H54 (cell line): ENCODE measurements at regions not wholly inside any gene's neighbourhood (a gene's known extent, or its start where the extent isn't known, plus 50 kb on each side); places are given as distances from the start of the nearest gene placed in this dataset.

Source experiments
- DNase-seq: peaks from one replicate; pipeline ENCODE4 v3.0.0; 2011; ENCODE audit warnings: low spot score, mixed read lengths; ENCODE audit not compliant: insufficient read length
- FAIRE-seq: peaks from 3 replicates; lab custom pipeline; 2011; peaks lifted over from hg19 to GRCh38; lab: Jason Lieb, UNC
- POLR2A ChIP-seq: IDR thresholded peaks from 2 replicates; pipeline ENCODE4 v1.6.1; 2011; ENCODE audit warnings: low read depth, mild to moderate bottlenecking, low read length

DNA sequence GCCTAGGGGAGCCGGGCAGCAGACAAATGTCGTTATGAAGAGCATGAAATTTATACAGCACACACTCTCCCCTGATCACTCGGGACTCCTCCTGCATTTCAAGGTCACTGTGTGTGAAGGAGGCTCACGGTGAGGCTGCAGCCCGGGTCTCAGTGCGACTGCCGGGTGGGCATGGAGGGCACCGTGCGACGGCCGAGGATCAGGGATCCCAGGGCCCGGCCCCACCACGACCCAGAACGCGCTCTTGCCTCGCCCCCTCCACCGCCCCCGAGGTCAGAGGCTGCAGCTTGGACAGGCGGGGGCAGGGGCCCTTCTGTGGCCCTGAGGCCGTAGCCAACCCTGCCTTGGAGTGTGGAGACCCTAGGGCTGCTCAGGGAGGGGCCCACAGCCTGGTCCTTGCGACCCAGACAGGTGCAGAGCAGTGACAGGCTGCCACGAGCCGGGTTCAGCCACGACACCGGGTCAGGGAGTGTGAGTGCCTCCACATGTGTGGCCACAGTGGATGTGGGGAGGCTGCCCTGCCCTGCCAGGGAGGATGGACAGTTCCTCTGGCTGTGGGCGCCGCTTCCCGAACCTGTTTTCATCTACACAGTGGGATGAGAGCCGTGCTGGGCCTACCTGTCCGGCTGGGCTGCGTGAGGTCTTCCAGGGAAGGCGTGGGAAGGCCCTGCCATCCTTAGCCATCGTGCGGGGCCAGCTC, 89.3 kb upstream of the NKX1-1 start:
- no peak for TF ChIP-seq POLR2A
- DNase-seq (no peak), FAIRE-seq (no peak)

DNA sequence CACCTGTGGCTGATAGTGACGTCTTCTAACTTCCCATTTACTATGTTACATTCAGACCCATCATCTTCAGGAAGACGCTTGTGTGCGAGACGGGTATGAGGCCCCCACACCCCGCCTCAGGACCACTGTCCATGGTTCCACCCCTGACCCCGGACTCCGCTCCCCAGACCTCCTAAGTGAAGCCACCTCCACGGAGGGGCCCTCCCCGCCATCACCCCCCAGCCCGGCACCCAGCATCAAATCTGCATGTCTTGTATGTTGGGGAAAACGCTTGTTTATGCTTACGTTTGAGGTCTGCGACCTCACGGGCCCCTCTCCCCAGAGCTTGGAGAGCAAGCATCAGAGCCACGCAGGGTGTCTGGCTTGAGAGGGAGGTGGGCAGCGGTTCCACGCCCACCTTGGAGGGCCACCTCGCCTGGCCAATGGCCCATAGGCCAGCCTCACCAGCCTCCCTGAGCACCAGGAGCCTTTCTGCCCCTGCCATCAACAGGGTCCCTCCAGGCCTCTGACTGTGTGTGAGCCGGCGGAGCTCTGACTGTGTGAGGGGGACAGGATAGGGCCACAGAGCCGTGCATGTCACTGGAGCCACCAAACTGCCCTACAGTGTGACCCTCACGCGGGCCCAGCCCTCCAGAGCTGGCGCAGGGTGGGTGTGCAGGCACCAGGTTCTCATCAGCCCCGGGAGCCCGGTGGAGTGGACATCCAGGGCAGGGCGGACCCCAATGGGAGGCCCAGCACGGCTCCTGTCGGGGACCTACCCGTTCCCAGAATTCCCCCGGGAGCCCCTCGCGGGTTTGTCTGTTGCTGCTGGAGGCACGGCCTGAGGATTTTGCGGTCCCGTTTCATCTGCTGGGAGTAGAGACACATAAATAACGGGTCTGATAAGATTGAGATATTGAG, 88.4 kb upstream of the NKX1-1 start:
- DNase-seq (no peak), FAIRE-seq (no peak)
- TF ChIP-seq POLR2A, result no peak

DNA sequence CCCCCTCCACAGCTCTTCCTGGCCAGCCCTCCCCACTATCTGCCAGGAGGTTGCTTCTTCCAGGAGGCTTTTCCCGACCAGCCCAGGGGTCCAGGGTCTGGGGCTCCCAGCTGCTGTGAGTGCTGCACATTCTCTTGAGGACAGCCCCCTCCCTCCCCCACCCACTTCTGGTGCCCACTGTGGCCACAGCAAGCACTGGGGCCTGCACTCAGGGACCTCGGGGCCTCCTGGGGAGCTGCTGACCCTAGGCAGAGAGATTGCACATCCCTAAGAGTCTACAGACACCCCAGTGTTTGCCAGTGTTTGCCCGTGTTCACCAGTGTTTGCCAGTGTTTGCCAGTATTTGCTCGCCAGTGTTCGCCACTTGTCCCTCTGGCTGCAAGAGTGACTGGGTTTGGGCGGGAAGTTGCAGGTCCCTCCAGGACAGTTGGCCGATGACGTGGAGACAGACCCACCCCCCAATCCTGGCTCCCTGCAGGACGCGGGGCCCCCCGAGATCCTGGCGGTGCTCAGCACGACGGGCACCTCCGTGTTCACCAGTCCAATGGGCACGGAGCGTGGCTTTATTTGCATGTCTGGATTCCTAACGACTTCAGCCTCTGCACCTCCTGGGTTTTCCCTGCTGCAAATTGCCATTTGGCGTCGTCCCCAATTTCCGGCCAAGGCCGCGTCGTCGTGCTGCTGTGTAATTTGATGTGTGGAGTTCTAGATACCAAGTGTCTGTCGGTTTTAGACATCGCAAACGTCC, 87.5 kb upstream of the NKX1-1 start:
- DNase-seq (no peak), FAIRE-seq (no peak)

DNA sequence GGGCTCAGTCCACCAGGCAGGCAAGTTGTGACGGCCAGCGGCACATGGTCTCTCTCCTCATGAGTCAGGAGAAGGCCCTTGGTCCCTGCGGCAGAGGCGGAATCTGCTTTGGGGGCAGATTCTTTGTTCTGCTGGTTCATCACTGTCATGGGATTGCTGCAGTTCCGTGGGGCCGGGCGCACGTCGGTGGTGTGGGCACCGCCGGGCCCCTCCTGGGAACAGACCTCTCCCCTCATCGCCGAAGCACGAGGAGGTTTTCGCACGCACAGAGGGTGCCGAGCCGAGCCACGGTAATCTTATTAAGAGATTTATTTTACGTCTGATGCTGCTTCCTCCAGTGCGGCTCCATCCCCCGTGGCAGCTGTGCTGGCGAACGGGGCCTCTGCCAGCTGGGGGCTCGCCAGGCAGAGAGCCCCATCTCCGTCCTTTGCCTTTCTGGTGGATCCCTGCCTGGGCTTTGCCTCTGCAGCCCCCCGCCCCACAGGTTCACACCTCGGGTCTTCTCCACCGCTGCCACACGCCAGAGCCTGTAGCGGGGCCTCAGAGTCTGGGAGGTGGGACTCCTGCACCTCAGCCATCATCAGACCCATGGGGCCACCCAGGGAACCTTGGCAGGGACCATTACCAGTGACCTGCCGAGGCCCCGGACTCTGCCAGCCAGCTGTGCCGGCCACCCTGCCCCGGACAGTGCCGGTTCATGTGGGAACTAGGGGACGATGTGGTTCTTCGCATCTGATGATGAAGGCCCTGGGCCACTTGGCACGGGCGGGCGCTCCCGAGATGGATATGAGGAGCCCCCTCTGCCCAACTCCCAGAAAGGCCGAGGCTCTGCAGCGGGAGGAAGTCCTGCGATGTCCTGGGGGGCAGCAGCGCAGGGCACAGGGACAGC, 86.7 kb upstream of the NKX1-1 start:
- no peak for TF ChIP-seq POLR2A
- DNase-seq (no peak), FAIRE-seq (no peak)

More for the DNA sequence above, 87.5 kb upstream of the NKX1-1 start:
- no peak for TF ChIP-seq POLR2A

DNA sequence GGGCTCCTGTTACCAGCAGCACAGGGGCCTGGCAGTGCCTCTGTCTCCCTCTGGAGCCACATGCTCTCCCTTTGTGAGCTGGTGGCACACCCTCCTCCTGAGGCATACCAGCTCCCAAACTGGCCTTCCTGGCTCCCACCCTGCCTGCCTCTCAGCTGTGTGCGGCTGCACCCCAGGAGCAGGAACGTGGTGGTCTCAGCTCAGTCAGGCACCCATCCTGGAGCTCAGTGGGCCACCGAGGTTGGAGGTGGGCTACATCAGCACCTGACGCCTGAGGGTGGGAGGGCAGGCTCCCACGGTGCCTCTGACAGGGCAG, 85.9 kb upstream of the NKX1-1 start:
- no peak for FAIRE-seq
- no peak for TF ChIP-seq POLR2A
- no peak for DNase-seq

DNA sequence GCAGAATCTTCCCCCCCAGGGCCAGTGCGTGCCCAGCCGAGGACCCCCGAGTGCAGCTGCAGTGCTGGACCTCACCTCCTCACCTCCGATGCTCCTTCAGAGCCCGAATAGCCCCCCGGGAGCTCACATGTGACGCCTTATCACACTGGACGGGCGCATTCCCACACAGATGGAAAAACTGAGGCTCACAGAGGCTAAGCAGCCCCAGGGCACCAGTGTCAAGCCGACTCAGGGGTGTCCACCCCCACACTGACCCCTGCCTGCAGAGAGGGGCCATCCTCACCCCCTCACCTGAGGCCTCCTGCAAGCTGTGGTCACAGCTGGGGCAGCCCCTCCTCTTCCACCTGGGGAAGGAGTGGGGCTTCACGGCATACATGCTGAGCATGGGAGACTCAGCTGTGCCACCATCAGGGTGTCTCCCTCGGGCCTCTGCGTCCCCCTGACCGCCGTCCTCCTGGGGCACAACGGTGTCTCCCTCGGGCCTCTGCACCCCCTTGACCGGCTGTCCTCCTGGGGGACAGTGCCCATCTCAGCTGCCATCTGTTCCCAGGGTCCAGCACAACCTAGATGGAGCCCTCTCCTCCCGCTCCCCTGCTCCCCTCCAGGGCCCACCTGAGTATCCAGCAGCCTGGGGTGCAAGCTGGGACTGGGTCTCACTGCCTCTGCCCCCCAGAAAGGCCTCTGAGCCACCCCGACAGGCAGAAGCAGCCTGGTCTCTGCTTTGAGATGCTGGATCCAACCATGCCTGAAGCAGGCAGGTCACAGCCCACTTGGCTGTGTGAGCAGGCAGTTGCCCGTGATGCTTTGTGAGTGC, 85.3 kb upstream of the NKX1-1 start:
- no peak for TF ChIP-seq POLR2A

DNA sequence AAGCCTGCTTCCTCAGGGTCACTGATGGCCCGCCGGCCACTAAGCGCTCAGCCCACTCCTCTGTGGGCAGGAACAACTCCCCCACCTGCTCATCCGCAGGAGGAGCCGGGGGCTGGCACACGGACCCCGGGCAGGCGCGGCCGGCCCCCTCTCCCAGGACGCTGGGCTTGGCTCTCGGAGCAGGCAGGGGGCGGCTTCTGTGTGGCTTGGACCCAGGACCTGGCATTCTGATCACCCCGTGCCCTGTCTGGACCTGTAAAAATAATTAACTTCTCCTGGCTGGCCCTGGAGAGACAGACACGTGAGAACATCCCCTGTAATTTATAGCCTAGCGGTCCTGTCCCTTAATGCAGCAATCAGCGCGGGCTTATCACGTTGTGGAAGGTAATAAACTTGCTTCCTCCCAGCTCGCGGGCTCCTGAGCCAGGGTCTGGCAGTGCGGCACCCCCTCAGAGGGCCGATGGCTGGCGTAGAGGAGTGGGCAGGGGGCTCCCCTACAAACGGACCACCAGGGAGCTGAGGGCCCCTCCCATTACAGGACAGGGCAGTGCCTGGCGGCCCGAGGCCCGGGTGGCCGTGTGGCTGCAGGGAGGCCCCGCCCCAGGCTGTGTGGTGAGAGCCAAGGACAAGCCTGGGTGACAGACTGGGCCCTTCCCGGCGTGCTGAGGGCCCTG, 84.5 kb upstream of the NKX1-1 start:
- no peak for TF ChIP-seq POLR2A
- FAIRE-seq, result no peak

More for the DNA sequence above, 85.3 kb upstream of the NKX1-1 start:
- FAIRE-seq, result no peak
- no peak for DNase-seq

DNA sequence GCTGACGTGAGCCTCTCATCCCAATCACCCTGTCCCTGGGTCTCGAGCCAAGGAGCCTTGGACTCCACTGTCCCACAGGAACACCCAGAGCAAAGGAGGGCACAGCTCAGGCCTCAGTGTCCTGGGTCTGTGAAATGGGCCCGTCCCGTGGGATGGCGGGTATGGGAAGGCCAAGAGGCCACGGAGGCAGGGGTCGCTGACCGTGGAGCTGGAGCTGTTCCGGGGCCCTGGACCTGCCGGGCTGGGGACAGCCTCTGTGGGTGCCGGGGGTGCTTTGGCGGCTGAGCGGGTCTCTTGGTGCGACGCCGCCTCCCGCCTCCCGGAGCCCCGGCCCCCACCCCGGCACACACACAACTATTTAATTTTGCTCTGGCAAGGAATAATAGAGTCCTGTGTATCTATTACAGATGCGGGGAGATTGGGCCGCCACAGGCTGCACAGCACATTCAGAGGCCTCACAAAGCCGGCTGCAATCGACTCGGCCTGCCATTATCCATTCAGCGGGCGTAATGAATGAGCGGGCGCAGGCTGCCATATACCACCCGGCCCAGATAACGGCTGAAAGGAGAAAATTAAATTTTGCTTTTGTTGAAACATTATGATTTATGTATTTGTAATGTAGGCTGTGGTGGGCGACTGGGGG, 83.9 kb upstream of the NKX1-1 start:
- no peak for DNase-seq
- FAIRE-seq, result no peak
- TF ChIP-seq POLR2A, result no peak

More for the DNA sequence above, 84.5 kb upstream of the NKX1-1 start:
- no peak for DNase-seq

DNA sequence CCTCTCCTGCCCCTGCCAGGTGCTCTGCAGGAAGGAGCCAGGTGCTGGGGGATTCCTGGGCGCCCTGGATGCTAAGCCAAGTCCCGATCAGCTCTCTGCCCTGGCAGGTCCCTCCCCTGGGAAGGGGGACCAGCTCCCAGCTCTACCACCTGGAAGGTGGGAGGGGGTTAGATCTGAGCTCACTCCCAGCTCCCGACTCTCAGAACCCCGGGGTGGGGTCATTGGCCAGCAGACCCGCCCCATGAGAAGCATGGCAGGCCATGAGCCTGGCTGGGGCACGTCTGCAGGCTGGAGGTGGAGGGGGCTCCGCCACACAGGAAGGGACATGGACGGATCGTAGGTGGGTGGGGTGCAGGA, 83.4 kb upstream of the NKX1-1 start:
- FAIRE-seq, result no peak
- no peak for DNase-seq
- TF ChIP-seq POLR2A, result no peak

DNA sequence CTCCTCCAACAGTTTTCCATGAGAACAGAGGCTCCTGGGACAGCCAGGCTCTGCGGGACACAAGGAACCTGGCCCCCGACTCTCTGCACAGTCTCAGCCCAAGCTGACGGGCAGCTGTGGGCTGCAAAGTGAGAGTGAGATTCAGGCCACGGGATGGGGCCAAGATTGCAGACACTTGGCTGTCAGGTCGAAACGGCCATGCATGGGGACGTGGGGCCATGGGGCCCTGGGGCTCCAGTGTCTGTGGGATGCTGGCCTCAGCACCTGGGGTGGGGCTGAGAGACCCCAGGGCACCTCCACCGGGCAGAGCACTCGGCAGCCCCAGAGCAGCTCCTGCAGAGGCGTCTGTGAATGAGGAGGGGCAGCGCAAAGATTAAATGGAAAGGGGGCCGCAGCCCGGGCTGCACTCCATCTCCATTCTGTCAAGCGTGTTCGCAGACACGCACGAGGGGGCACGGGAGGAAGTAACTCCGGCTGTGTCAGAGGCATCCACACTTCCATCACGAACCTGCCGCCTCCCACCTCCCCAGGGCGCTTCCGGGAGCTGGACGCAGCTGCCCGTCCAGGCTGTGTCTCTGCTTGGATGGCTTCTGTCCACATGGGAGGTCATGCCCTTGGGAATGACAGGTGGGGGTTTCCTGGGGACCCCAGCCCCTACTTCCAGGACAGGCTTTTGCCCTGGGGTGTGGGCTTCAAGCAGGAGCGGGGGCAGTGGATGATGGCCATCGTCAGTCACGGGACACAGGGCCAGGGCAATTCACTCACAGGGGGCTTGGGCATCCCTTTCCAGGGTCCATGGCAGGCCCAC, 82.8 kb upstream of the NKX1-1 start:
- TF ChIP-seq POLR2A, result no peak
- FAIRE-seq (no peak), DNase-seq (no peak)

DNA sequence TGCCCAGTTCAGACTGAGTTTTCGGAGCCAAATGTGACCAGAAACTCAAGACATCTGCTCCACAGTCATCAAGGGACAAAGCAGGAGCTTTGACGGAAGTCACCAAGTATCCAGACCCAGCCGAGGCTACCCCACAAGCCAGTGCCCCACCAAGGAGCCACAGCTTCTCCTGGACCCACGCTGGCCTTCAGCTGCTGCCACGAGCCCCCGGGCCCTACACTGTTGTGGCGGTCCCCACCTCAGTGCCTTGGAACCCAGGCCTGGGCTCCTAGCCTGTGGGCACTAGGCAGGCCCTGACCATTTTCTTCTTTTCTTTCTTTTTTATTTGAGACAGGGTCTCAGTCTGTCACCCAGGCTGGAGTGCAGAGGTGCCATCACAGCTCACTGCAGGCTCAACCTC, 82.1 kb upstream of the NKX1-1 start:
- FAIRE-seq (no peak), DNase-seq (no peak)
- no peak for TF ChIP-seq POLR2A
